Stimulated activated CD4-positive, alpha-beta T cell treated with anti-CD3 and anti-CD28 coated beads, Interleukin-4, amount 100 ng/mL, for 1 hour (primary cell): ENCODE measurements at regions not wholly inside any gene's neighbourhood (a gene's known extent, or its start where the extent isn't known, plus 50 kb on each side); places are given as distances from the start of the nearest gene placed in this dataset.

ENCODE experiments used
- DNase-seq: peaks from one replicate; pipeline ENCODE4 v3.0.0-alpha.2; 2020

DNA sequence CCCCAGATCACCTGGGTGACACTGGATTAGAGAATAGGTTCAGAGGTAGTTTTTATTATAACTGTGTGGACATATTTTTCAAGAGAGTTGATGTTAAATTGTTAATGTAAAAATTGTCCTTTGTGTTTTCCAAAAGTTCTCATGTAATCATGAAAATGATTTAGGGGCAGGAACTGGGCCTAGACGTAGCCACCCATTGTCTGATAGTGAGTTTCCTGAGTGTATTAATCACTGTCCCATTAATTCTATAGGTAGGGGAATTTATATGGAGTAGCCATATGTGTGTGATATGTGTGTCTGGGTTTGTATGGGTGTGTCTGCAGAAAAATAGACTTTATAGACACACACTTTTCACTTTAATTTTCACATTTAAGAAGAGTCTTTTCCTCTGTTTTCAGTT, 144.6 kb upstream of the RAI14 start:
- no peak for DNase-seq

DNA sequence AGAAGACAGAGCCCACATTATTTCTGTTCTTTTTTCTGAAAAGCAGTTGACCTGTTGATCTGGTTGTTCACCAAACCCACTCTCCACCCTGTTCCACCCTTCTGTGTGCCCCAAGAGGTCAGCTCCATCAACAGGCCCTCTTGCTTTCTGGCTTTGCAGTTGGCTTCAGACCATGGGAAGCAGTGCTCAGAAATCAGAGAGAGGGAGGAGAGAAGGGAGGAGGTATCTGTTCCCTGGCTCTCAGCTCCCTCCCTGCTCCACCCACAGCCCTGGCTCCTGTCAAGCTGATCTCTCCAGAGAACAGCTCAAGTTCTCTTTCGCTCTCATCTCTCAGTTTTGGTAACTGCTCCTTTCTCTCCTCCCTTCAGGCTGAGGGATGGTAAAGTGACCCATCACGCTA, 144.2 kb upstream of the RAI14 start:
- DNase-seq: no peak

DNA sequence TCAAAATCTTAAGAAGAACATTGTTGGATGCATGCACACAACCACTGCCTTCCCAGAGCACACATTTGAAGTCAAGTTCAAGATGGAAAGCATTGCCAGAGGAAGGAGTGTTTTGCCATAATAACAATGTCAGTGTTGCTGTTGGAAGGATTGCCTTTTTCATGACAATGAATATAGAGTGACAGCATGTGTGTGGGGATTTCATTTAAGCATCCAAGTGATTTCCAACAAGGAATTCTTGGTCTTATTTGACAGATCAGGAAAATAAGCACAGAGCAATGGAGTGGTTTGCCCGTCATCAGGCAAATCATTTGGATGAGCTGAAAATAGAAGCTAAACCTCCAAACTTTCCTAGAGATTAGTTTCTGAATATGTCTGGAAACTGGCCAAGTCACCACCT, 140.0 kb upstream of the RAI14 start:
- DNase-seq: no peak

DNA sequence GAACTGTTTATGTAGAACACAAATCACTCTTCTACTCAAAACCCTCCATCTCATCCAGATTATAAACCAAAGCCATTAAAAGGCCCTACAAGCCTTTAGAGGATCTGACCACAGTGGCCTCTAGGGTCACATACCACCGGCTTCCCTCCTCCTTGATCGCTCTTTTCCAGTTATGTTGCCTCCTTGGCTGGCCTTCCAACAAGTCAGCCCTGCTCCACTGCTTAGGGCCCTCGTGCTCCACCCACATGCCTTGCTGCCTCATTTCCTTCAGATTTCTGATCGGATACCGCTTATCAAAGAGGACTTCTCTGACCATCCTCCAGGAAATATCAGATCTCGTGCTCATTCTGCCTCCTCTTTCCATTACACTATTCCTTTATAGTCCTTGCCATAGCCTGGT, 139.4 kb upstream of the RAI14 start:
- DNase-seq: no peak

DNA sequence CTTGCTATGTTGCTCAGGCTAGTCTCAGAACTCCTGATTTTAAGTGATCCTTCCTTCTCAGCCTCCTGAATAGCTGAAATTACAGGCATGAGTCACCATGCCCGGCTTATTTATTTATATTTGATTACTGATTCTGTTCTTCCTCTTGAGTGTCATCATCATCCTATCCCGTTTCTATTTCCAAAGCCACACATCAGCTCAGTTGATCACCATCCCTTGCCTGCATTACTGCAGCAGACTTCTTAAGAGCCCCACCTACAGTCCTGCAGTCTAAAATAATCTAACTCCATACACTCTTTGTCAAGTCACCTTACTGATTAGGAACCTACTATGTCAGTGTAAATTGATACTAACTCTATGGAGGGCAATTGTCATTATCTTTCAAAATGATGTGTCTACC, 138.9 kb upstream of the RAI14 start:
- DNase-seq: no peak

DNA sequence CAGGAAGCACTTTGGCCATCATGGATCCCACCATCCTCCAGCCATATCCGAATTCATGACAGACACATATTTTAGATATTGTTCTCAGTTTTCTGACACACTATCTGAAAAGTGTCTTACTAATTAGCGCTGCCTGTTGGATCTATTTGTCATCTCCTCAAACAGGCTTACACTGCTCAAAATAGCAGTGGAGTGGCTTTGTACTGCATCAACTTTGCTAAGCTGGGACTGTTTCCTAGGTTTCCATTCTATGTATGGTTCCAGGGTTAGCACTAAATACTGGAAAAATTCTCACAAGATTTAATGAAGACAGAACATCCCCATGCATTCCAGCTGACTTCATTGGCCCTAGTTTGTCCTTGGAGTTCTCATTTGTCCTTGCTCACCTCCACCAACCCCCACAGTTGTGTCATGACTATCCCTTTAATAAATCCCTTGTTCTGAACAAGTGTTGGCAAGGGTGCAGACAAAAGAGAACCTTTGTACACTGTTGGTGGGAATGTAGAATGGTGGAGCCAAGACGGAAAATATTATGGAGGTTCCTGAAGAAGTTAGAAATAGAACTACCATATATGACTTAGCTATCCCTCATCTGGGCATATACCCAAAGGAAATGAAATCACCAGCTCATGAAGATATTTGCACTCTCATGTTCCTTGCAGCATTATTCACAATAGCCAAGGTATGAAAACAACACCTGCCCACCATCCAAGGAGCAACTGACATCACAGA, 136.5 kb upstream of the RAI14 start:
- DNase-seq: no peak

DNA sequence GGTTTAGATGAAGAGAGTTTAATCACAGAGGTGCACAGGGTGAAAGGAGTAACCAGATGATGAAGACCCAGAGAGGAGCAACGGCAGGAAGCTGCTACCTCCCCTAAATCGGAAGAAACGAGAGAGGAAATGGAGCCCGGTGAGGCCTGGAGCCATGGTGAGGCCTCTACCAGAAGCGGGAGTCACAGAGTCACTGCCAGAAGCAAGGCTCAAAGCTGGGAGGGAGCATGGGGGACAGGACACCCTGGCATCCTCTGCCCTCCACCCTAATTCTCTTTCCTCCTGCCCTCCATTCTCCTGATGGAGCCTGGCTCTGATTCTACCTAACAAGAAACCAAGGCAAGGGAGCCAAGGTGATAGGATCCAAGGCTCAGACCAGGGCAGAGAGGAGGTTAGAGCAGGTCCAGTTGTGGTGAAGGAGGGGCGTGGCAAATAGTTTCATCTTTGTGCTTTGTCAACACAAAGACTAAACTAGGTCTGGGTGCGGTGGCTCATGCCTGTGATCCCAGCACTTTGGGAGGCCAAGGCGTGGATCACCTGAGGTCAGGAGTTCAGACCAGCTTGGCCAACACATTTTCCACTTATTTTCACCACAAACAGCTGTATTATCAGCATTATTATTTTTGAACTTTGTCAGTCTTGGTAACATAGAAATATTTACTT, 134.4 kb upstream of the RAI14 start:
- DNase-seq: no peak

DNA sequence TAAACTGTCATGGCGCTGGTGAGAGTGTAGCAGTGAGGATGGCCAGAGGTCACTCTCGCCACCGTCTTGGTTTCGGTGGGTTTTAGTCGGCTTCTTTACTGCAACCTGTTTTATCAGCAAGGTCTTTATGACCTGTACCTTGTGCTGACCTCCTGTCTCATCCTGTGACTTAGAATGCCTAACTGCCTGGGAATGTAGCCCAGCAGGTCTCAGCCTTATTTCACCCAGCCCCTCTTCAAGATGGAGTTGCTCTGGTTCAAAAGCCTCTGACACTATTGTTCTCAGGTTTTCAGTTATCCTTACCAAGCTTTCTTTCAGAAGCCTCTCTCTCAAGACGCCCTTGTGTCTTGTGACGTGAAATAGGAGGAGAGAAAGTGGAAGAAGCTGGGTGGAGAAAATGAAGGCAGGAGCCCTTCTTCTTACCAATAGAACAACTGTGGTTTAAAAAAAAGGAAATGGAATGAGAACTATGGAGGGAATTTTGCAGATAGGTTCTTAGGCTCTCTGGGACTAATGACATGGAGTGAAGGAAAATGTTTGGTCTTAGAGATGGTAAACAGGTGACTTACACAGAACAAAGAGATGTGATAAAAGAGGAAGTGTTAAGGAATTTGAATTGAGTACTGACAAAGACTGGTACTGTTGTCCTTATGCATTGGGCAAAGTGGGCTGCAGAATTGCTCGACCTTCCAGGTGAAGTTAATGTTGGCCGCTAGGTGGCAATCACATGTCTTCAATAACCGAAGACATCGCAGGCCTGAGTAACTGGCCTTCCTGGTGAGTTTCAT, 133.3 kb upstream of the RAI14 start:
- peak; percentile 24 for DNase-seq

DNA sequence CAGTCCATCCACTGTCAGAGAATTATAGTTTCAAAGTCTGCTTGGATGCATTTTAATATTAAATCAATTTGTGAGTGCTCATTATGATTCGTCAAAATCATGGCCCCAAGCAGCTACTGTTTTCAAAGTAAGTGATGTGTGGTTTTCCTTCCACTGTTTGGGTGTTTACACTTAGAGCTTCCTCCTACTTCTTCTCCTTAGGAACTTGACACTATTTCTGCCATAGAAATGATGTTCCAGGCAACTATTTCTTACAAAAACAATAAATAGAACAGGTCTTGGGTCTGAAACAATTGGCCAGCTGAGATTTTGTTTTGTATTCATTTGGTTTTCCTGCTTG, 132.8 kb upstream of the RAI14 start:
- DNase-seq: no peak

DNA sequence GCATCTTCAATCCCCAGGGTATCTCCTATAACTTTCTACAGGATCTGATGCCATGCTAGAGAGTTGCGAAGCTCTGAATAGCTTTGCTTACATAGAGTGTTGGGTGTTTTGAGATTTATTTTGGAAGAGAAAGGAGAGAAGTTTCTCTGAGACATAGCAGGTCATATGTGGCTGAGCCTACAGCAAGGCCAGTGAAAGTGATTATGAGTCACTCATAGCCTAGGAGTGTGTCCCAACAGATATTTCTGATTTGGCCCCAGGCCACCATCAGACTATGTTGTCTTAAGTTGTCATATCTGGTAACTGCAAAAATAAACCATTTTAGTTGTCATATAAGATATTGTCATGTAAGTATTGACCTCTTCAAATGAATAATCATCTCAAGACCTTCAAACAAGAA, 132.0 kb upstream of the RAI14 start:
- DNase-seq: no peak

DNA sequence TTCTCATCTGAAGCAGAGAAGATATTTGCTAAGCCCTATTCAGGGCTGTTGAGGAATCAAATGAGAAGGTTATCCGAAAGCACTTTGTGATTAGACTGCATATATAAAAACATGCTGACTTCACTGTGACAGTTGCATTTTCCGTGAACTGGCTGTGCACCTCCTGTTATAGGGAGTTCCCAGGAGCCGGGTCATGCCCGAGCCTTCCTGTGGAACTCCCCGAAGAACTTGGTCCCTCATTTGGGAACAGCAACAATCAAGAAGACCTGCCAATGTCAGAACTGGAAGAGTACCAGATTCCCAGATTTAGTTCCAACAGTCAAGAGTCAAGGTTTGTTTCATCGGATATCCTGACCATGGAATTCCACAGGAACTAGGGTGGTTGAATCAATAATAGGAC, 130.4 kb upstream of the RAI14 start:
- DNase-seq: no peak

DNA sequence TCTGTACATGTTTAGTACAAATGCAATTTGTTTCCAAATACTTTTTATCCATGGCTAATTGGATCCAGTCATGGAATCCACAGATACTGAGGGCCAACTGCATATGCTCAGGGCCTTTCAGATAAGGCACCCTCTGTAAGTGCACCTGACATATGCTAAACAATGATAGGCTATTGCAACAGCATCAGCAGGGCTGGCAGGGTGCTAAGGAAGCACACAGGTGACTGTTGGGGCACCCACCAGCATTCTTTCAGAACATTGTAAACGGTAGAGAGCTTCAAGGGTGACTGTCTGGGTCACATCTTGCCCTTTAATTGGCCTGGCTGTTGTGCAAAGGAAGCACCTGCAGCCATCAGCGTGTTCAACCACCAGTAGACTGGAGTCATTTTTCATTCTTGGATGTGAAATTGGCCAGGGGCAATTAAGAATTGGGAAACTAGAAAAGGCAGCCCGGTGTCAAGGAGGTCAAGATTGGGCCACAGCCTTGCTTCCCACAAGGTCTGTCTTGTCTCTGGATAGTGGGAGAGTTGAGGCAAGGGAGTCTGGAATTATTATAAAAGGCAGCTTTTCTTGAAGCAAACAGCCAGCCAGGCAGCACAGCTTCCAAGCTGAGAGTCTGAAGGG, 129.3 kb upstream of the RAI14 start:
- no peak for DNase-seq

DNA sequence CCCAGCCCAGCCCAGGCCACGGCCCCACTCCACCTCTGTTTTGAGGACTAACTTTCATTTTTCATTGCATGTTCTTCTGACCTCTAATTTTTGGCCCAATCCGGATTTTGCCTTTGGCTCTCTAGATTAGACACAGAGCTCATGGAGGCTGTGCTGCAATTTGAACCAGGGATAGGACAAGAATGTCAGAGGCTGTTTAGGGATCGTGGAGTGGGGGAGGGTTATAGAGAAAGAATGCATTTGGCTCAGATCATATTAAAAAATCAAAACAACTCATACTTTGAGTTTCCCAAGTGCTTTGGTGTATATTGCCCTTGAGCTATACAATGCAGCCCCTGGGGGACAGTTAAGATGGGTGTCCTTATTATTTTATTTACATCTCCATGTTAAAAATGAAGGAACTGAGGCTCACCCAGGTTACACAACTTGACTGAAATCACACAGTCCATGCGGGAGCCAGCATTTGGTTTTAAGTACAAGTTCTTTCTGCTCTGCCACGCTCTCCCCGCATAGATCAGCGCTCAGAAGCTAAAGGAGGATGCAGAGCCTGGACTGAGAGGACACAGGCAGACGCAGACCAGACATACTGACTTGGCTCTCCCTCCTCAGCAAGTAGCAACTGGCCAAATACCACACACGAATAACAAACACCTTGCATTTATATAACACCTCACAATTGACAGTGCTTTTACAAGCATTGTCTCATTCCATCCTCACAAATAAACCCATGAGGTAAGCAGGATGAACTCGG, 126.4 kb upstream of the RAI14 start:
- DNase-seq: no peak

DNA sequence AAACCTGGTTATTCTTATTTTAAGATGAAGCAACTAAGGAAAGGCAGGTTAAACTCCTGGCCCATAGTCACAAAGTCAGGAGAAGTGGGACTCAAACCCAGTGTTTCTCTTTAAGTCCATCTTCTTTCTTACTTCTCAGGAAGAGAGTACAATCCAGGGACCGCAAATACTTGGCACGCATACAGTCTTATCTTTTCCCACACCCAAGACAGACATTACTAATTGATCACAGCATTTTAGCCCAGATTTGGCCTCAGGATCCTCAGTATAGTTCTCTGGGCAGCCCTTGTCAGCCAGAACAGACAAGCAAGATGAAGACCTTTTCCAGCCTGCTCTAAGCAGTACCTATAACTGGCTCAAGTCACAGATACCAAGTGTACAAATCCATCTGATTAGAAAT, 125.5 kb upstream of the RAI14 start:
- no peak for DNase-seq

DNA sequence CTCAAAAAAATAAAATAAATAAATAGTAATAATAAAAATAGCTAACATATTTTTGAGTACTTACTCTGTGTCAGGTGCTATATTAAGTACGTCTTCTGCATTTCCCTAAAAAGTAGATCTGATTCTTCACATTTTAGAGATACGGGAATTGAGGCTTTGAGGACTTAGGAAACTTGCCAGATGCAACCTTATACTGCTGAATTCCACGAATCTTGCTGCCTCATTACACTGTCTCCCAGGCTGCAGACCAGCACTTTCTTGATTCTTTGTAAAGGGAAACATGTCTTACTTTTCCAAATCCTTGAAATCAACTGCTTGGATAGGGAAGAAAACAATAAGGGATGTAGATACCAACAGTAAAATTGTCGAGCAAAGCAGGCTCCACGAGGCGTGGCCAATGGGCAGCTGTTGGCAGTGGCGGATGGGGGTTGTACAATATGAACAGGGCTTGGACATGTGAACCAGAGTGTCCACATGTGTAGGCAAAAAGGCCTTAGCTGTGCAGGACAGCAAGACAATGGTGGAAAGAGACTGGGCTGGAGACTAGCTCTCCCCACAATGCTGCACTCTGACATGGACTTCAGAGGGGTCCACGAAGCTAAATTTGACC, 124.3 kb upstream of the RAI14 start:
- no peak for DNase-seq

DNA sequence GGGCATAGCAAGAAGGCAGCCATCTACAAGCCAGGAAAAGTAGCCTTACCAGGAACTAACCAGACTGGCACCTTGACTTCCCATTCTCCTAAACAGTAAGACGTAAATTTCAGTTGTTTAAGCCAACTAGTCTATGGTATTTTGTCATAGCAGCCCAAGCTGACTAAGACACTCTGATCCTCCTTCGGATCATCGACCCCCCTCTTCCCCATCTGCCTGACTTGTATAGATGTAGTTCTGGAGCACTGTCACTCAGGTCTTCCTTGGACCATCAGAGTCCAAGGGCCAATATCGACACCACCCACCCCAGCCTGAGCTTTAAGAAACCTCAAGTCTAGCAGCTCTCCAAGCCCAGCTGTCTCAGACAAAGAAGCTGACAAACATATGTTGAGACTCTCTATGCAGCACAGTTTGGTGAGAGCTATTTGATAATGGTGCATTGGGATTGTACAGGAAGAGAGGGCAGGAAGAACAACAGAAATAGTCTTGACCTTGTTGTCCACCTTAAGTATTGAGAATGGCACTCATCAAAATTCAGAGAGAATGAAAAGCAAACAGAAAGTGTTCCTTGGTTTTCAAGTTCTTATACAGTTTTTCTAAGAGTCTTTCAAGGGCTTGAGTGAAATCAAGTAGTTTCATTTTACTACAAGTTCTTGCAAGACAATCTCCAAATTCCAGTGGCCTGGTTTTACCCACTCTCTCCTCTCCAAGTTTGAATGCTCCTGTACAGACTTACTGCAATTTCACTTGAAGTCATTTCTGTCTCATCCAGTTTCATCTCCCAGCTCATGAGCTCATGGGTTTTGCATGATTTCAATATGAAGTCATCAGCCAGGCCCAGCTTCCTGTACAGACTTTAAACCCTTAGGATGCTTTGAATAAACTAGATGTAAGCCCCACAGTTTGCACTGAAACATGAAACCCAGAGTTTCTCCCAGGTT, 122.3 kb upstream of the RAI14 start:
- no peak for DNase-seq

DNA sequence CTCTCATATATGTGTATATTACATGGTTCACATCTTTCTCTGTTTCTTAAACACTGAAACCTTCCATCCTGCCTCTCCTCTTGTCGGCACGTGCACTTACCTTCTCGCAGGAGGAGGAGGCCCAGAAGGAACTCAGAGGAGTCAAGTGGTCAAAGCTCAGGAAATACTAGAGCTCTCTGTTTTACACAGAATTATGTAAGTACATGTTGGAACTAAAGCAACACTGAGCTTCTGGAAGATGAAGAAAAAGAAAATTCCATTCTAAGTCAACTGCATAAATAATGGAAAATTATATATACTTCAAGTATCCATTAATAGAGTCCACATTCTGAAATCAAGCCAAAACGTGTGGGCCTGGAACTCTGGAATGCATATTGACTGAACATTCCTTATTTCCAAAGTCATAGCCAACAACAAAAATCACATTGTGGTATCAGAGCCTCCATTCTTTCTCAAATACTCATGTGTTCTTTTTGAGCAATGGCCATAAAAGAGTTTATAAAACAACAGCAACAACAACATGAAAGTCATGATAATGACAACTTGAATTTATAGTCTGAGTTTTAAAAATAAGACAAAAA, 121.5 kb upstream of the RAI14 start:
- no peak for DNase-seq

DNA sequence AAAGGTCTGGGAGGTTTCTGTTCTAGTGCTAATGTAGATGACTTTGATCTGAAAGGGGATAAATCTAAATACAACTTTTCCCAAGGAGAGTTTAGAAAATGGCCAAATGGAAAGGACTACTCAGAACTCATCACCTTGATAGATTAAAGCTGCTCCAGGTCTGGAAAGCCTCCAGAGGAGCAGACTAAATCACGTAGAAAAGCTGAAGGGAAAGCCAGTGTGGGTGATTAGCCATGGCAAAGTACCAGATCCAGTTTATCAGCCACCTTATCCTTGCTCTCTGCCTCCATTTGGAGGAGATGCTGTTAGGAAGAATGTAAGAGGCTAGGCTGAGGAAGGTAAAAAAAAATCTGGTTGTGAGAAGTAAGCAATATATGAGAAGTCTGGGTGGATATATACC, 120.7 kb upstream of the RAI14 start:
- DNase-seq: no peak

DNA sequence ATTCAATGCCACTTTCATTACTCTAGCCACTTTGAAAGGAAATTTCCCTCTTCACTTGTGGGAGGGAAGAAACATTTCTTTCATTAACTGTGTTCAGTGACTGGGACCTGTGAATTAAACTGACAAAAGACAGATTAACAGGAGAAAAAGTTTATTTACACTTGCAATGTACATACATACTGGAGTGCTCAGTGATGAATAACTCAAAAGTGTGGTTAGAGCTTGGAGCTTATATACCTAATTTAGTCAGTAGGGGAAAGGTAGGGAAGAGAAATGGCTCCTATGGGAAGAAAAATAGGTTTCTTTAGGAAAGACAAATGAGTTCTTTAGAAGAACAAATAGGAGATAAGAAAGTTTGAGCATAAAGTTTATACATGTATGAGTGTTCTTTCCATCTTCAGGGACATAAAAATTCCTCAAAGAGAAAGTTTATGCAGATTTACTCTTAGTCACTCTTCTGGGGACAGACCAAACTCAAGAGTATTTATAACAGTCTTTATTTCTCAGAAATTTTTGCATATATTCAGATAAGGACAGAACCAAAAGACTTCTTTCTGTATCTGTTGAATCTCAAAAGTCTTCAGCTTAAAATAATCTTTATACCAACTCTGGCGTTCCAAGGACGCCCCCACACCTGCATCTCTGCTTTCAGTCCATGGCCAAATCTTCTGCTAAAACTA, 120.0 kb upstream of the RAI14 start:
- no peak for DNase-seq

DNA sequence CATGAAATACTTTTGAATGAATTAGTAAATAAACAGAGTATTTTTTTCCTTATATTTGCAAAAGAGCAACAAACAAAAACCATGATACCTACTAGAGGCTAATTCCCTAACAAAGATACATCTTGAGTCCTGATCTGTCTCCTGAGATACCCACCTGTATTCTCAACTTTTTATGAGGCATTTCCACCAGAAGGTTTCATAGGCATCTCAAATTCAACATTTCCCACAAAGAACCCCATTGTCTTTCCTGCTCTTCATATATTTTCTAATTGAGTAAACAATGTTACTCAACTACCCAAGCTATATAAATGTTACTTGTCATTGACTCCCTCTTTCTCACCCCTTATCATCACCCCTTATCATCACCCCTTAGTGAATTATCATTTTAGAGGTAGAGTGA, 119.4 kb upstream of the RAI14 start:
- no peak for DNase-seq
